ENCODE measurements at regions not wholly inside any gene's neighbourhood (a gene's known extent, or its start where the extent isn't known, plus 50 kb on each side); places are given as distances from the start of the nearest gene placed in this dataset.

- TF ChIP-seq POLR2AphosphoS5 (IDR thresholded peaks at IDR 0.05) (no peak), CTCF (IDR thresholded peaks at IDR 0.05; ENCODE audit: poor library complexity, severe bottlenecking) (no peak), EZH2 (IDR thresholded peaks at IDR 0.05; ENCODE audit: borderline replicate concordance, insufficient read depth, low read length, poor library complexity, severe bottlenecking) (no peak), TAF1 (IDR thresholded peaks at IDR 0.05; ENCODE audit: low read depth) (no peak), RAD21 (conservative IDR thresholded peaks at IDR 0.05) (no peak), EP300 (conservative IDR thresholded peaks at IDR 0.05; ENCODE audit: poor library complexity, severe bottlenecking) (no peak), REST (IDR thresholded peaks at IDR 0.05; ENCODE audit: borderline replicate concordance) (no peak)
Measured at GRCh38 chr13:78787190-78787589, 128.2 kb upstream of the OBI1 start.
